ENCODE measurements at regions not wholly inside any gene's neighbourhood (a gene's known extent, or its start where the extent isn't known, plus 50 kb on each side); places are given as distances from the start of the nearest gene placed in this dataset.

GRCh38 chr1:240709676-240710075 lies 97.7 kb upstream of the GREM2 start:
- H3K4me3 ChIP-seq (ENCODE audit: low read length) = no peak overlapping the region
- DNase-seq (ENCODE audit: low read depth) = no peak
- no peak for TF ChIP-seq CTCF (conservative IDR thresholded peaks at IDR 0.05; ENCODE audit: low read depth, low read length)

- TF ChIP-seq CTCF (conservative IDR thresholded peaks at IDR 0.05; ENCODE audit: low read depth, low read length) = no peak
- peak; percentile 76 for DNase-seq (ENCODE audit: low read depth)
- H3K4me3 ChIP-seq (ENCODE audit: low read length) = no peak overlapping the region
Measured at GRCh38 chr1:240706150-240706935, 94.4 kb upstream of the GREM2 start.

- peak; percentile 14 for DNase-seq (ENCODE audit: low read depth)
- no peak for TF ChIP-seq CTCF (conservative IDR thresholded peaks at IDR 0.05; ENCODE audit: low read depth, low read length)
- H3K4me3 ChIP-seq (ENCODE audit: low read length) = no peak overlapping the region
Measured at GRCh38 chr1:240705579-240705978, 93.6 kb upstream of the GREM2 start.

- DNase-seq (ENCODE audit: low read depth) = peak; percentile 88
- no peak for TF ChIP-seq CTCF (conservative IDR thresholded peaks at IDR 0.05; ENCODE audit: low read depth, low read length)
- H3K4me3 ChIP-seq (ENCODE audit: low read length) = no peak overlapping the region
Measured at GRCh38 chr1:240701412-240701811, 89.5 kb upstream of the GREM2 start.

- DNase-seq (ENCODE audit: low read depth) = no peak
- no peak for TF ChIP-seq CTCF (conservative IDR thresholded peaks at IDR 0.05; ENCODE audit: low read depth, low read length)
- no peak overlapping the region for H3K4me3 ChIP-seq (ENCODE audit: low read length)
Measured at GRCh38 chr1:240695416-240695815, 83.5 kb upstream of the GREM2 start.

GRCh38 chr1:240693844-240694243 lies 81.9 kb upstream of the GREM2 start:
- TF ChIP-seq CTCF (conservative IDR thresholded peaks at IDR 0.05; ENCODE audit: low read depth, low read length) = no peak
- H3K4me3 ChIP-seq (ENCODE audit: low read length) = no peak overlapping the region
- DNase-seq (ENCODE audit: low read depth) = no peak

GRCh38 chr1:240693036-240693435 lies 81.1 kb upstream of the GREM2 start:
- no peak for TF ChIP-seq CTCF (conservative IDR thresholded peaks at IDR 0.05; ENCODE audit: low read depth, low read length)
- DNase-seq (ENCODE audit: low read depth) = no peak
- H3K4me3 ChIP-seq (ENCODE audit: low read length) = no peak overlapping the region

Data from retinal pigment epithelial cell (primary cell).